GM12874 (cell line): ENCODE measurements at regions not wholly inside any gene's neighbourhood (a gene's known extent, or its start where the extent isn't known, plus 50 kb on each side); places are given as distances from the start of the nearest gene placed in this dataset.

Experiments used
- CTCF ChIP-seq: IDR thresholded peaks from 2 replicates; pipeline ENCODE4 v1.5.1; 2011; ENCODE audit warnings: low read depth, mild to moderate bottlenecking, control low read depth, low read length, moderate library complexity; ENCODE audit not compliant: insufficient read depth

- no peak for TF ChIP-seq CTCF
These were observed 647.8 kb downstream of the RNF144B start for GRCh38 chr6:19034986-19035385.

- TF ChIP-seq CTCF = no peak
These were observed 648.5 kb downstream of the RNF144B start for GRCh38 chr6:19035461-19036195.

GRCh38 chr6:19036196-19036555, 649.0 kb downstream of the RNF144B start:
- TF ChIP-seq CTCF = no peak

GRCh38 chr6:19037607-19038006, 650.5 kb downstream of the RNF144B start:
- no peak for TF ChIP-seq CTCF

GRCh38 chr6:19039287-19039686, 652.1 kb downstream of the RNF144B start:
- TF ChIP-seq CTCF = no peak

GRCh38 chr6:19041906-19042305, 654.8 kb downstream of the RNF144B start:
- TF ChIP-seq CTCF = no peak

- no peak for TF ChIP-seq CTCF
These were observed 655.3 kb downstream of the RNF144B start for GRCh38 chr6:19042420-19042819.
